Thoracic aorta (tissue), 2 donors: ENCODE measurements at regions not wholly inside any gene's neighbourhood (a gene's known extent, or its start where the extent isn't known, plus 50 kb on each side); places are given as distances from the start of the nearest gene placed in this dataset.

Experiments
- ATAC-seq: fragments of 150-250 bp; one replicate; pipeline ENCODE4 v1.8.0; 2017; ENCODE audit warnings: low read depth; ENCODE audit not compliant: insufficient number of reproducible peaks, low FRiP score
- DNase-seq: peaks from one replicate; pipeline ENCODE4 v3.0.0-alpha.2; 2020; ENCODE audit warnings: low spot score
- H3K27ac ChIP-seq, 2 donors: fragments of 200-600 bp; sonication (generic); 1 replicate in 1 of 2; 2 replicates in 1 of 2; pipeline ENCODE4 v1.5.1; 2016; ENCODE audit warnings: mild to moderate bottlenecking in 2 of 2, moderate library complexity in 2 of 2
- H3K27me3 ChIP-seq: fragments of 200-600 bp; sonication (generic); replicated peaks from 2 replicates; pipeline ENCODE4 v1.6.0; 2016; ENCODE audit warnings: mild to moderate bottlenecking; ENCODE audit not compliant: insufficient read depth
- H3K36me3 ChIP-seq: fragments of 200-600 bp; sonication (generic); one replicate; pipeline ENCODE4 v1.5.1; 2016
- H3K4me1 ChIP-seq, 2 donors: fragments of 200-600 bp; sonication (generic); 1 replicate in 1 of 2; 2 replicates in 1 of 2; pipeline versions ENCODE4 v1.5.1 to v1.6.0; 2016; ENCODE audit warnings: low read depth in 2 of 2, mild to moderate bottlenecking in 1 of 2; ENCODE audit not compliant: control insufficient read depth in 1 of 2
- H3K4me3 ChIP-seq: fragments of 200-600 bp; sonication (generic); 2 replicates; pipeline ENCODE4 v1.5.1; 2016; ENCODE audit warnings: mild to moderate bottlenecking
- H3K9me3 ChIP-seq: fragments of 200-600 bp; sonication (generic); 2 replicates; pipeline ENCODE4 v1.5.1; 2016
- CTCF ChIP-seq: fragments of 200-600 bp; sonication (generic); IDR thresholded peaks from one replicate; pipeline ENCODE4 v1.5.1; 2019; ENCODE audit warnings: antibody characterized with exemption

DNA sequence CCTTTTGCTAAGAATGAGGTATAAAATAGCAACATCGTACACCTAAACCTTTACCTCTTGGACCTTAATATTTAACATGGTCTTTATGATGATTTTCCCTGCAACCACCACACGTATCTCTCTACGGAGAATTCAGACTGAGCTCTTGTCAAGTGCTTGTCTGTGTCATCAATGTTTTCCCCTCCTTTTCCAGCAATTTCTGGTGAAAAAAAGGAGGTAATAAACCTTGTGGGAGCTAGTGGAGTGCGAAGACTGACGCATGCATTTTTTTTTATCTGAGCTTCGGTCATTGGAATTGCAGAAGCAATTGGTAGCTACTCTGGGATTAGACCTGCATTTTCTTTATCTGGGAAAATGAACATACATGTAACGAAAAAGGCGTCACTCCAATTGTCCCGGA is 527.6 kb downstream of the TMEM114 start:
- H3K9me3 ChIP-seq = peaks cover 3% of the 10 kb centered on the region
- no peaks in the 10 kb centered on the region for H3K4me1 ChIP-seq
- no peaks in the 10 kb centered on the region for H3K27me3 ChIP-seq
- H3K27ac ChIP-seq = no peak overlapping the region
- TF ChIP-seq CTCF = no peak
- H3K36me3 ChIP-seq = no peaks in the 10 kb centered on the region
- no peak overlapping the region for H3K4me3 ChIP-seq
- DNase-seq = no peak
- no peak for ATAC-seq

DNA sequence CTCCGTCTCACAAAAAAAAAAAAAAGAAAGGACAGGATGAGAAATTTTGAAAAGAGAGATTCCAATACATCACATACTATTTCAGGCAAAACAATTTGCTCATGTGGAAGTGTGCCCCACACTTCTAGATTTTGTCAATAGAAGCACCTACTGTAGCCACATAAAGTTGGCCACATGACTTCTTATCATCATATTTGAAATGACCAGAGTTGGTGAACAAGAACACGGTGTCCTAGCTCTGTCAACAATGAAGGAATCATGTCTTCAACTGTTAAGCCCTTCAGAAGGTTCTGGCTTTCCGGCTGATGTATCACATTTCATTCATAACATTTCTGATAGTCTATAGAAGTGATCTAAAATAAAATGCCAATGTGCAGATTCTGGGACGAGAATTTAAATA is 534.5 kb downstream of the TMEM114 start:
- no peak for ATAC-seq
- TF ChIP-seq CTCF = no peak
- H3K9me3 ChIP-seq = no peaks in the 10 kb centered on the region
- no peak for DNase-seq
- no peak overlapping the region for H3K27ac ChIP-seq
- H3K36me3 ChIP-seq = no peaks in the 10 kb centered on the region
- H3K4me1 ChIP-seq = no peaks in the 10 kb centered on the region
- no peak overlapping the region for H3K4me3 ChIP-seq
- no peaks in the 10 kb centered on the region for H3K27me3 ChIP-seq

- DNase-seq = no peak
- Histone ChIP-seq H3K4me1 (no peaks in the 10 kb centered on the region), H3K4me3 (no peak overlapping the region), H3K9me3 (no peaks in the 10 kb centered on the region), H3K27ac (no peak overlapping the region), H3K36me3 (no peaks in the 10 kb centered on the region), H3K27me3 (no peaks in the 10 kb centered on the region)
- TF ChIP-seq CTCF = no peak
- no peak for ATAC-seq
These were observed 536.9 kb downstream of the TMEM114 start for GRCh38 chr16:8053437-8053836.

GRCh38 chr16:8048433-8048832 is 541.9 kb downstream of the TMEM114 start:
- no peaks in the 10 kb centered on the region for H3K36me3 ChIP-seq
- TF ChIP-seq CTCF = no peak
- no peaks in the 10 kb centered on the region for H3K9me3 ChIP-seq
- ATAC-seq (no peak), DNase-seq (no peak)
- H3K27ac ChIP-seq = no peak overlapping the region
- H3K4me3 ChIP-seq = no peak overlapping the region
- no peaks in the 10 kb centered on the region for H3K27me3 ChIP-seq
- H3K4me1 ChIP-seq = no peaks in the 10 kb centered on the region

DNA sequence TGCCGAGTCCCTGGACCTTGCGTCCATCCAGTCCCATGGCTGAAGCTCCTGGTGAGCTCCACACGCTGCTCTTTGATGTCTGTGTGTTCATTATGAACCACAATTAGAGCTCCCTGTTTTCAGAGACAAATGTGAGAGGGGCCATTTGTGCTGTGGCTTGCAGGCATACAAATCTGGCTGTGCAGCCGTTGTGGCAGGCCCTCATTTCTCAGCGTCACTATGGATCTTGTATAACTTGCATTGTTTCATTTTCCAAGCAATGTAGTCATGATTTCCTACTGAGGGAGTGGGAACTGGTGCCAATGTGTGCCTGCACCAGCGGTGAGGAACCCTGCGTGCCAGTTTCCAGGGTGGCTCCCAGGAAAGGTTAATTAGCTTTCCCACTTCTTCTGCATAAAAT is 542.6 kb downstream of the TMEM114 start:
- no peak overlapping the region for H3K27ac ChIP-seq
- H3K9me3 ChIP-seq = no peaks in the 10 kb centered on the region
- no peak for TF ChIP-seq CTCF
- H3K4me3 ChIP-seq = no peak overlapping the region
- no peaks in the 10 kb centered on the region for H3K36me3 ChIP-seq
- no peak for DNase-seq
- no peak for ATAC-seq
- no peaks in the 10 kb centered on the region for H3K27me3 ChIP-seq
- H3K4me1 ChIP-seq = no peaks in the 10 kb centered on the region
